ENCODE measurements at regions not wholly inside any gene's neighbourhood (a gene's known extent, or its start where the extent isn't known, plus 50 kb on each side); places are given as distances from the start of the nearest gene placed in this dataset.

GRCh38 chr10:10925667-10926066 lies 92.0 kb upstream of the CELF2 start:
- no peak for DNase-seq (ENCODE audit: low read depth in 2 of 2)

GRCh38 chr10:10927608-10928007 lies 90.1 kb upstream of the CELF2 start:
- no peak for DNase-seq (ENCODE audit: low read depth in 2 of 2)

GRCh38 chr10:10930979-10931743 lies 86.5 kb upstream of the CELF2 start:
- DNase-seq (ENCODE audit: low read depth in 2 of 2): no peak

GRCh38 chr10:10935032-10935431 lies 82.6 kb upstream of the CELF2 start:
- no peak for DNase-seq (ENCODE audit: low read depth in 2 of 2)

GRCh38 chr10:10938676-10939075 lies 79.0 kb upstream of the CELF2 start:
- DNase-seq (ENCODE audit: low read depth in 2 of 2): no peak

- no peak for DNase-seq (ENCODE audit: low read depth in 2 of 2)
Measured at GRCh38 chr10:10941127-10941730, 76.4 kb upstream of the CELF2 start.

GRCh38 chr10:10942441-10942840 lies 75.2 kb upstream of the CELF2 start:
- no peak for DNase-seq (ENCODE audit: low read depth in 2 of 2)

GRCh38 chr10:10946081-10946480 lies 71.6 kb upstream of the CELF2 start:
- DNase-seq (ENCODE audit: low read depth in 2 of 2): no peak

- no peak for DNase-seq (ENCODE audit: low read depth in 2 of 2)
Measured at GRCh38 chr10:10946801-10947200, 70.9 kb upstream of the CELF2 start.

- no peak for DNase-seq (ENCODE audit: low read depth in 2 of 2)
Measured at GRCh38 chr10:10951675-10952074, 66.0 kb upstream of the CELF2 start.

- no peak for DNase-seq (ENCODE audit: low read depth in 2 of 2)
Measured at GRCh38 chr10:10952800-10953199, 64.9 kb upstream of the CELF2 start.

GRCh38 chr10:10956681-10957542 lies 60.8 kb upstream of the CELF2 start:
- no peak for DNase-seq (ENCODE audit: low read depth in 2 of 2)

GRCh38 chr10:10958041-10958440 lies 59.6 kb upstream of the CELF2 start:
- DNase-seq (ENCODE audit: low read depth in 2 of 2): no peak

- DNase-seq (ENCODE audit: low read depth in 2 of 2): no peak
Measured at GRCh38 chr10:10959666-10960065, 58.0 kb upstream of the CELF2 start.

- no peak for DNase-seq (ENCODE audit: low read depth in 2 of 2)
Measured at GRCh38 chr10:10960534-10960933, 57.1 kb upstream of the CELF2 start.

- no peak for DNase-seq (ENCODE audit: low read depth in 2 of 2)
Measured at GRCh38 chr10:10961072-10961471, 56.6 kb upstream of the CELF2 start.

- DNase-seq (ENCODE audit: low read depth in 2 of 2): no peak
Measured at GRCh38 chr10:10967029-10967428, 50.6 kb upstream of the CELF2 start.

GRCh38 chr10:10967581-10968256 lies 50.0 kb upstream of the CELF2 start:
- DNase-seq (ENCODE audit: low read depth in 2 of 2): no peak
